ENCODE measurements at regions not wholly inside any gene's neighbourhood (a gene's known extent, or its start where the extent isn't known, plus 50 kb on each side); places are given as distances from the start of the nearest gene placed in this dataset.
A peak's percentile ranks its signal among the peaks of the same experiment; 100 is the strongest.

GRCh38 chr3:144361002-144361401, 389.4 kb downstream of the DIPK2A start:
- H3K4me1 ChIP-seq (replicated peaks; ENCODE audit: insufficient read depth): peaks cover 20% of the 10 kb centered on the region
- no peaks in the 10 kb centered on the region; the same call in 1 of the 2 replicates for H3F3A ChIP-seq (ENCODE audit: insufficient read depth, low read depth)
- no TSS peak for BruUV-seq (replicated peaks)
- H2AFZ ChIP-seq: no peak overlapping the region
- TF ChIP-seq EZH2 (IDR thresholded peaks at IDR 0.05; ENCODE audit: low read depth): no peak
- TF ChIP-seq CTCF (conservative IDR thresholded peaks at IDR 0.05): no peak
- no peaks in the 10 kb centered on the region for H3K36me3 ChIP-seq (ENCODE audit: low read depth)
- CTCF ChIA-PET: no interaction called here
- no peaks in the 10 kb centered on the region; the same call in 1 of the 2 replicates for H3K9me3 ChIP-seq (ENCODE audit: insufficient read depth, low read depth)
- no peaks in the 10 kb centered on the region for H3K27me3 ChIP-seq (ENCODE audit: insufficient read depth, low read depth)
- intact Hi-C loops (cut with micrococcal nuclease; ENCODE audit: unreplicated experiment): loop anchor here (5.0 kb wide), 1 partner anchor 39 kb away; no protein-coding TSS in a partner anchor
- no peak overlapping the region for H3K4me2 ChIP-seq
- peak in 1 of 2 experiments; percentile 56 for DNase-seq
- no peak overlapping the region for H3K27ac ChIP-seq
- H3K79me2 ChIP-seq (ENCODE audit: low read depth): no peaks in the 10 kb centered on the region
- no peaks in the 10 kb centered on the region for H4K20me1 ChIP-seq (ENCODE audit: insufficient read depth)
- no peak overlapping the region for H3K4me3 ChIP-seq
- POLR2A ChIA-PET (ENCODE audit: unreplicated experiment): interaction anchor here (0.7 kb wide), 1 partner anchor 426 kb away, joined by 11 read pairs; no protein-coding TSS in a partner anchor
- H3K9me2 ChIP-seq (ENCODE audit: insufficient read depth): no peaks in the 10 kb centered on the region

GRCh38 chr3:144362126-144362525, 390.5 kb downstream of the DIPK2A start:
- Histone ChIP-seq H3K27me3 (ENCODE audit: insufficient read depth, low read depth) (no peaks in the 10 kb centered on the region), H3K4me3 (0 out of 2 replicates have a peak overlapping the region, but pooled peaks have one; percentile 9), H4K20me1 (ENCODE audit: insufficient read depth) (no peaks in the 10 kb centered on the region), H3F3A (ENCODE audit: insufficient read depth, low read depth) (no peaks in the 10 kb centered on the region; the same call in 1 of the 2 replicates), H3K4me1 (replicated peaks; ENCODE audit: insufficient read depth) (peaks cover 20% of the 10 kb centered on the region), H3K36me3 (ENCODE audit: low read depth) (no peaks in the 10 kb centered on the region), H3K4me2 (peak overlapping the region; percentile 27), H3K9me2 (ENCODE audit: insufficient read depth) (no peaks in the 10 kb centered on the region), H3K9me3 (ENCODE audit: insufficient read depth, low read depth) (no peaks in the 10 kb centered on the region; the same call in 1 of the 2 replicates), H3K79me2 (ENCODE audit: low read depth) (no peaks in the 10 kb centered on the region), H3K27ac (peak overlapping the region; percentile 40; the same call in 1 of the 2 replicates), H2AFZ (no peak overlapping the region)
- TF ChIP-seq EZH2 (IDR thresholded peaks at IDR 0.05; ENCODE audit: low read depth) (no peak), CTCF (conservative IDR thresholded peaks at IDR 0.05) (no peak)
- intact Hi-C loops (cut with micrococcal nuclease; ENCODE audit: unreplicated experiment): loop anchor here (5.0 kb wide), 1 partner anchor 40 kb away; no protein-coding TSS in a partner anchor
- POLR2A ChIA-PET (ENCODE audit: unreplicated experiment): interaction anchor here (0.6 to 0.7 kb wide), 4 partner anchors 82 to 1845 kb away, joined by 3 to 14 read pairs (median 4); no protein-coding TSS in a partner anchor
- CTCF ChIA-PET: no interaction called here
- BruUV-seq (replicated peaks): no TSS peak
- DNase-seq: peak; percentile 33 to 81

- ChIA-PET CTCF (no interaction called here), POLR2A (ENCODE audit: unreplicated experiment) (no interaction called here)
- H3K27me3 ChIP-seq (ENCODE audit: insufficient read depth, low read depth): no peaks in the 10 kb centered on the region
- H3K9me3 ChIP-seq (ENCODE audit: insufficient read depth, low read depth): peaks cover 9% of the 10 kb centered on the region; the same call in 1 of the 2 replicates
- H3K4me2 ChIP-seq: no peak overlapping the region
- H3K36me3 ChIP-seq (ENCODE audit: low read depth): no peaks in the 10 kb centered on the region
- no peak for TF ChIP-seq EZH2 (IDR thresholded peaks at IDR 0.05; ENCODE audit: low read depth)
- TF ChIP-seq CTCF (conservative IDR thresholded peaks at IDR 0.05): no peak
- H3K4me1 ChIP-seq (replicated peaks; ENCODE audit: insufficient read depth): peaks cover 20% of the 10 kb centered on the region
- H3F3A ChIP-seq (ENCODE audit: insufficient read depth, low read depth): no peaks in the 10 kb centered on the region; the same call in 1 of the 2 replicates
- no TSS peak for BruUV-seq (replicated peaks)
- no peaks in the 10 kb centered on the region for H4K20me1 ChIP-seq (ENCODE audit: insufficient read depth)
- DNase-seq: no peak
- no peak overlapping the region for H3K4me3 ChIP-seq
- H3K9me2 ChIP-seq (ENCODE audit: insufficient read depth): no peaks in the 10 kb centered on the region
- no peaks in the 10 kb centered on the region for H3K79me2 ChIP-seq (ENCODE audit: low read depth)
- H2AFZ ChIP-seq: no peak overlapping the region
- intact Hi-C loops (cut with micrococcal nuclease; ENCODE audit: unreplicated experiment): loop anchor here (5.0 kb wide), 1 partner anchor 42 kb away; no protein-coding TSS in a partner anchor
- H3K27ac ChIP-seq: no peak overlapping the region
These were observed 392.2 kb downstream of the DIPK2A start for GRCh38 chr3:144363856-144364255.

All from PC-9 (cell line).